IPS DF 6.9 (cell line): ENCODE measurements at regions not wholly inside any gene's neighbourhood (a gene's known extent, or its start where the extent isn't known, plus 50 kb on each side); places are given as distances from the start of the nearest gene placed in this dataset.
"Not testable (repeated sequence)": the region's sequence is repeated elsewhere in the genome, so short reads cannot be mapped to it uniquely, and the experiment has no call there.

Experiments
- DNase-seq: peaks from one replicate; pipeline ENCODE4 v3.0.0-alpha.2; 2013; ENCODE audit warnings: low read depth, low spot score
- H3K27ac ChIP-seq: one replicate; pipeline ENCODE4 v1.5.1; 2013; ENCODE audit warnings: low read length, control low read depth
- H3K27me3 ChIP-seq: 2 replicates; pipeline ENCODE4 v1.6.1; 2013; ENCODE audit warnings: mild to moderate bottlenecking, low read length; ENCODE audit not compliant: control insufficient read depth, insufficient read depth
- H3K36me3 ChIP-seq: 2 replicates; pipeline ENCODE4 v1.6.1; 2013; ENCODE audit warnings: low read length; ENCODE audit not compliant: control insufficient read depth, insufficient read depth
- H3K4me1 ChIP-seq: 2 replicates; pipeline ENCODE4 v1.6.1; 2013; ENCODE audit warnings: low read length; ENCODE audit not compliant: control insufficient read depth, insufficient read depth
- H3K4me3 ChIP-seq: 2 replicates; pipeline ENCODE4 v1.5.1; 2013; ENCODE audit warnings: mild to moderate bottlenecking, low read length
- H3K9me3 ChIP-seq: 2 replicates; pipeline ENCODE4 v1.6.1; 2013; ENCODE audit warnings: low read length, inconsistent platforms; ENCODE audit not compliant: control insufficient read depth, insufficient read depth
- WGBS: extraction: QIAGEN DNeasy Blood & Tissue Kit; methylation state at CpG from one replicate; pipeline ENCODE4 v1.1.7; 2013; ENCODE audit warnings: mixed read lengths, missing lambda C conversion rate; ENCODE audit not compliant: insufficient read length, insufficient coverage; 5-methylcytosine and 5-hydroxymethylcytosine counted together

GRCh38 chr2:183543731-183544130, 419.5 kb downstream of the NUP35 start:
- no peaks in the 10 kb centered on the region for H3K27me3 ChIP-seq
- no peak overlapping the region for H3K27ac ChIP-seq
- H3K36me3 ChIP-seq = no peaks in the 10 kb centered on the region
- no peak for DNase-seq
- no peaks in the 10 kb centered on the region for H3K9me3 ChIP-seq
- peaks cover 3% of the 10 kb centered on the region; the same call in 1 of the 2 replicates for H3K4me1 ChIP-seq
- H3K4me3 ChIP-seq = no peak overlapping the region
- WGBS = no CpG with 5 or more reads among the region's 7 CpGs

DNA sequence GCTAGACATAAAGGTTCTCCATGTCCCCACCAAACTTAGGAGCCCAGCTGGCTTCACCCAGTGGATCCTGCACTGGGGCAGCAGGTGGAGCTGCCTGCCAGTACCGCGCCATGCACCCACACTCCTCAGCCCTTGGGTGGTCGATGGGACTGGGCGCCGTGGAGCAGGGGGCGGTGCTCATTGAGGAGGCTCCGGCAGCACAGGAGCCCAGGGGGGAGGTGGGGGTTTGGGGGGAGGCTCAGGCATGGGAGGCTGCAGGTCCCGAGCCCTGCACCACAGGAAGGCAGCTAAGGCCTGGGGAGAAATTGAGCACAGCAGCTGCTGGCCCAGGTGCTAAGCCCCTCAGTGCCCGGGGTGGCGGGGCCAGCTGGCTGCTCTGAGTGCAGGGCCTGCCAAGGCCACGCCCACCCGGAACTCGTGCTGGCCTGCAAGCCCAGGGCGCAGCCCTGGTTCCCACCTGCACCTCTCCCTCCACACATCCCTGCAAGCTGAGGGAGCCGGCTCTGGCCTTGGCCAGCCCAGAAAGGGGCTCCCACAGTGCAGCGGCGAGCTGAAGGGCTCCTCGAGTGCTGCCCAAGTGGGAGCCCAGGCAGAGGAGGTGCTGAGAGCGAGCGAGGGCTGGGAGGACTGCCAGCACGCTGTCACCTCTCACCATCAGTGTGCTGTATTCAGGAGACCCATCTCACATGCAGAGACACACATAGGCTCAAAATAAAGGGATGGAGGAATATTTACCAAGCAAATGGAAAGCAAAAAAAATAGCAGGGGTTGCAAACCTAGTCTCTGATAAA, 422.5 kb downstream of the NUP35 start:
- H3K36me3 ChIP-seq, DNase-seq, H3K9me3 ChIP-seq, H3K4me3 ChIP-seq, H3K27me3 ChIP-seq, H3K4me1 ChIP-seq, H3K27ac ChIP-seq: not testable (repeated sequence)
- no CpG with 5 or more reads among the region's 21 CpGs for WGBS

GRCh38 chr2:183552716-183553115, 428.5 kb downstream of the NUP35 start:
- Histone ChIP-seq H3K9me3 (no peaks in the 10 kb centered on the region), H3K27ac (no peak overlapping the region), H3K4me1 (no peaks in the 10 kb centered on the region), H3K27me3 (no peaks in the 10 kb centered on the region), H3K36me3 (no peaks in the 10 kb centered on the region), H3K4me3 (no peak overlapping the region)
- no peak for DNase-seq
- WGBS = no CpG with 5 or more reads among the region's 4 CpGs

GRCh38 chr2:183564726-183565125, 440.5 kb downstream of the NUP35 start:
- Histone ChIP-seq H3K4me3 (no peak overlapping the region), H3K27me3 (no peaks in the 10 kb centered on the region), H3K36me3 (no peaks in the 10 kb centered on the region), H3K27ac (no peak overlapping the region), H3K9me3 (no peaks in the 10 kb centered on the region), H3K4me1 (no peaks in the 10 kb centered on the region)
- DNase-seq = no peak

DNA sequence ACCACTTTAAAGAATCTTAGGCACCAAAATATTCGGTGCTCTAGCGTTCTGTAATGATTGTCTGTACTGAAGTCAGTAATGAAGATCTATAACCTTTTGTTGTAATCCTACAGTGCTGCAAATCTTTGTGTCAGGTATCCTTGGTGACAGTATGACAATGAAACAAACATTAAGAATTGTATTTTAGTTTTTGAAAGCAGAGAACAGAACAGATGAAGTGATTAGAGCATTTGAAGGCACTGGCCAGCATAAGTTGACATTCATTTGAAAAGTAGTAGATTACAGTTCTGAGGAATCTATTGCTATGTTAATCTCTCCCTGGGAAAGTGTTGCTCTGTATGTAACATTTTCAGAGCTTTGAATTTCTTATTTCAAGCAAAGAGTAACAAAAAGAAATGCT, 451.2 kb downstream of the NUP35 start:
- H3K36me3 ChIP-seq = no peaks in the 10 kb centered on the region
- WGBS = no CpG with 5 or more reads among the region's 2 CpGs
- no peak overlapping the region for H3K27ac ChIP-seq
- no peaks in the 10 kb centered on the region for H3K27me3 ChIP-seq
- peaks cover 1% of the 10 kb centered on the region; the same call in 1 of the 2 replicates for H3K4me1 ChIP-seq
- no peaks in the 10 kb centered on the region; the same call in 1 of the 2 replicates for H3K9me3 ChIP-seq
- H3K4me3 ChIP-seq = no peak overlapping the region
- no peak for DNase-seq

- Histone ChIP-seq H3K9me3 (no peaks in the 10 kb centered on the region), H3K27me3 (no peaks in the 10 kb centered on the region), H3K27ac (no peak overlapping the region), H3K36me3 (no peaks in the 10 kb centered on the region), H3K4me3 (no peak overlapping the region), H3K4me1 (peaks cover 1% of the 10 kb centered on the region; the same call in 1 of the 2 replicates)
- WGBS = no CpG with 5 or more reads among the region's 5 CpGs
- no peak for DNase-seq
Measured at GRCh38 chr2:183579686-183580085, 455.4 kb downstream of the NUP35 start.

GRCh38 chr2:183592271-183592670, 468.0 kb downstream of the NUP35 start:
- H3K27me3 ChIP-seq = no peaks in the 10 kb centered on the region
- H3K9me3 ChIP-seq = no peaks in the 10 kb centered on the region
- no peaks in the 10 kb centered on the region for H3K4me1 ChIP-seq
- no CpG with 5 or more reads among the region's 4 CpGs for WGBS
- DNase-seq = no peak
- no peaks in the 10 kb centered on the region for H3K36me3 ChIP-seq
- no peak overlapping the region for H3K27ac ChIP-seq
- H3K4me3 ChIP-seq = no peak overlapping the region

DNA sequence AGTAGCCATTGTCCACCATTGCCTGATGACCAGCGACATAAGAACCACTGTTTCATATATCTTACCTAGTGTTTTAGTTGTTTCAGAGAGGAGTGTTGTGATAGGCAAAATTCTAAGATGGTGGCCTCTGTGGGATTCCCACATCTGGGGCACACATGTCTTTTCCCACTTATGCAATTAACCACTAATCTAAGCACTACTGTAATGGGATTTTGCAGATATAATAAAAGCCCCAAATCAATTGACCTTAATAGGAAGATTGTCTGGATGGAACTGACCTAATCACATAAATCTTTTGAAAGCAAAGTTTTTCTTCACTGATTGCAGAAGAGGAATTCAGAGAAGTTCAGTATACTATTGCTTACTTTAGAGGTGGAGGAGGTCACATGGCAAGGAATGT, 469.9 kb downstream of the NUP35 start:
- DNase-seq = no peak
- WGBS = no CpG with 5 or more reads among the region's 1 CpG
- Histone ChIP-seq H3K4me1 (no peaks in the 10 kb centered on the region), H3K36me3 (no peaks in the 10 kb centered on the region), H3K9me3 (no peaks in the 10 kb centered on the region), H3K27me3 (no peaks in the 10 kb centered on the region), H3K27ac (no peak overlapping the region), H3K4me3 (no peak overlapping the region)

DNA sequence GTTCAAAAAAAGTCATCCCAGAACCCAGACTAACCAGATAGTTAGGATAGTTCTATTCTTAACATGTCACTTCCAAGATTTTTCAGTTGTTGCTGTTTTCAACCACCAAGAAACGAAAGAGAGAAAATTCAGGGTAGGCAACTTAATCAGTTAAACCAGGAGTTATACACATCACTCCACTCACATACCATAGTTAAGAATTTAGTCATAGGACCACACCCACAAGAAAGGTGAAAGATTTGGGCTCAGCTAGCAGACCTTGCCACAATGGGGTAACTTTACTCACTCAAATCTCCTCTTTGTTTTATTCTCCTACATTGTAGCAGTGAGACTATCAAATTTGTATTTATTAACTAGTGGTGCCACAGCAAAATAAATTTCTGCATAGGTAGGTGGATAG, 473.6 kb downstream of the NUP35 start:
- Histone ChIP-seq H3K9me3 (no peaks in the 10 kb centered on the region), H3K4me1 (no peaks in the 10 kb centered on the region), H3K36me3 (no peaks in the 10 kb centered on the region), H3K4me3 (no peak overlapping the region), H3K27ac (no peak overlapping the region), H3K27me3 (no peaks in the 10 kb centered on the region)
- DNase-seq = no peak
- WGBS = no CpG with 5 or more reads among the region's 1 CpG

GRCh38 chr2:183604065-183604464, 479.8 kb downstream of the NUP35 start:
- no peak overlapping the region for H3K27ac ChIP-seq
- no peaks in the 10 kb centered on the region for H3K9me3 ChIP-seq
- no peak overlapping the region for H3K4me3 ChIP-seq
- H3K36me3 ChIP-seq = no peaks in the 10 kb centered on the region
- no peak for DNase-seq
- no peaks in the 10 kb centered on the region for H3K27me3 ChIP-seq
- H3K4me1 ChIP-seq = no peaks in the 10 kb centered on the region
- no CpG with 5 or more reads among the region's 5 CpGs for WGBS

DNA sequence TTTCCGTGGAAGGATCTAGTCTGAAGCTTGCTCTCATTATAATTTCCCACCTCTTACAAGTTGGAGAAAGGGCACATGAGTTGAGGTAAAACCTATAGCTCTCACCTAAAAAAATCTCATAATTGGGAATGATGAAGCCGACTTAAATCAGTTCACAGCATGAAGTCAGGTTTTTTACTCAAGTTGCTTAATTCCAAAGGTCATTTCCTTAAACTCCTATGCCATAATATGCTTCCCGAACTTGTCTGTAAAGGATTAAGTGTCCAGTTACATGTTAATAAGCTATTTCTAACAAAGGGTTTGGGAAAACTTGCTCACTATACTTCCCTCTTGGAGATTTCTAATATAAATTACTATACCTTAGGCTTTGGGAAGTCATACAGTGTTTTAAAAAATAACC, 481.2 kb downstream of the NUP35 start:
- Histone ChIP-seq H3K9me3 (no peaks in the 10 kb centered on the region), H3K4me3 (no peak overlapping the region), H3K36me3 (no peaks in the 10 kb centered on the region), H3K27ac (no peak overlapping the region), H3K4me1 (no peaks in the 10 kb centered on the region), H3K27me3 (no peaks in the 10 kb centered on the region)
- DNase-seq = no peak
- whole genome bisulfite sequencing = no CpG with 5 or more reads among the region's 3 CpGs
